IMR-90 (cell line): ENCODE measurements at regions not wholly inside any gene's neighbourhood (a gene's known extent, or its start where the extent isn't known, plus 50 kb on each side); places are given as distances from the start of the nearest gene placed in this dataset.

Source experiments
- BHLHE40 ChIP-seq: fragments of 150-350 bp; IDR thresholded peaks from 2 replicates; pipeline ENCODE4 v1.6.1; 2016; ENCODE audit warnings: mild to moderate bottlenecking, low read depth, low read length
- CEBPB ChIP-seq: IDR thresholded peaks from 2 replicates; pipeline ENCODE4 v1.6.1; 2012; ENCODE audit warnings: low read depth, low read length, improper control_type of control experiment
- CTCF ChIP-seq: conservative IDR thresholded peaks from 2 replicates; pipeline ENCODE4 v1.5.1; 2012; ENCODE audit warnings: mild to moderate bottlenecking, low read depth, low read length, improper control_type of control experiment
- FOS ChIP-seq: fragments of 150-350 bp; IDR thresholded peaks from 2 replicates; pipeline ENCODE4 v1.6.1; 2016; ENCODE audit warnings: low read depth, low read length
- MAZ ChIP-seq: IDR thresholded peaks from 2 replicates; pipeline ENCODE4 v1.6.1; 2012; ENCODE audit warnings: low read depth, mild to moderate bottlenecking, low read length, improper control_type of control experiment, moderate library complexity, borderline replicate concordance
- MXI1 ChIP-seq: IDR thresholded peaks from 2 replicates; pipeline ENCODE4 v1.6.1; 2012; ENCODE audit warnings: low read depth, mild to moderate bottlenecking, low read length, moderate library complexity, borderline replicate concordance
- NFE2L2 ChIP-seq: fragments of 150-350 bp; IDR thresholded peaks from 2 replicates; pipeline ENCODE4 v1.6.1; 2016; ENCODE audit warnings: low read depth, mild to moderate bottlenecking, low read length
- POLR2A ChIP-seq: IDR thresholded peaks from 2 replicates; pipeline ENCODE4 v1.6.1; 2012; ENCODE audit warnings: mild to moderate bottlenecking, low read depth, low read length
- RAD21 ChIP-seq: IDR thresholded peaks from 2 replicates; pipeline ENCODE4 v1.6.1; 2012; ENCODE audit warnings: low read length, improper control_type of control experiment
- RFX5 ChIP-seq: IDR thresholded peaks from 2 replicates; pipeline ENCODE4 v1.8.0; 2012; ENCODE audit warnings: low read depth, mild to moderate bottlenecking, low read length, moderate library complexity
- USF2 ChIP-seq: fragments of 150-350 bp; IDR thresholded peaks from 2 replicates; pipeline ENCODE4 v1.6.1; 2017; ENCODE audit warnings: mild to moderate bottlenecking, antibody characterized with exemption, low read length, low read depth

- TF ChIP-seq CTCF (no peak), POLR2A (no peak), CEBPB (no peak), MAZ (no peak), RFX5 (no peak), MXI1 (no peak), NFE2L2 (no peak), RAD21 (no peak), FOS (no peak), BHLHE40 (no peak), USF2 (no peak)
Measured at GRCh38 chr13:67353031-67353430, 122.9 kb upstream of the PCDH9 start.
